Muscle of arm (tissue), 1 donor: ENCODE measurements at regions not wholly inside any gene's neighbourhood (a gene's known extent, or its start where the extent isn't known, plus 50 kb on each side); places are given as distances from the start of the nearest gene placed in this dataset.
"Not testable (repeated sequence)": the region's sequence is repeated elsewhere in the genome, so short reads cannot be mapped to it uniquely, and the experiment has no call there.

Experiments used
- DNase-seq: peaks from one replicate; pipeline ENCODE4 v3.0.0-alpha.2; 2013

- DNase-seq = not testable (repeated sequence)
Observed at GRCh38 chr7:76716551-76716950, 89.5 kb upstream of the POMZP3 start.

- DNase-seq = not testable (repeated sequence)
Observed at GRCh38 chr7:76712926-76713325, 85.8 kb upstream of the POMZP3 start.

- DNase-seq = peak; percentile 0
Observed at GRCh38 chr7:76711648-76712047, 84.6 kb upstream of the POMZP3 start.

GRCh38 chr7:76709703-76710102, 82.6 kb upstream of the POMZP3 start:
- DNase-seq = not testable (repeated sequence)

- DNase-seq = not testable (repeated sequence)
Observed at GRCh38 chr7:76708446-76708845, 81.4 kb upstream of the POMZP3 start.

GRCh38 chr7:76703815-76704214, 76.7 kb upstream of the POMZP3 start:
- DNase-seq = not testable (repeated sequence)

- not testable (repeated sequence) for DNase-seq
Observed at GRCh38 chr7:76686277-76686676, 59.2 kb upstream of the POMZP3 start.

GRCh38 chr7:76684737-76685136, 57.7 kb upstream of the POMZP3 start:
- not testable (repeated sequence) for DNase-seq

- DNase-seq = not testable (repeated sequence)
Observed at GRCh38 chr7:76683631-76684030, 56.6 kb upstream of the POMZP3 start.

- DNase-seq = not testable (repeated sequence)
Observed at GRCh38 chr7:76681810-76682209, 54.7 kb upstream of the POMZP3 start.

GRCh38 chr7:76679174-76679573, 52.1 kb upstream of the POMZP3 start:
- not testable (repeated sequence) for DNase-seq

GRCh38 chr7:76678500-76678899, 51.4 kb upstream of the POMZP3 start:
- DNase-seq = not testable (repeated sequence)

- DNase-seq = not testable (repeated sequence)
Observed at GRCh38 chr7:76676890-76677289, 49.8 kb upstream of the POMZP3 start.
